ENCODE measurements at regions not wholly inside any gene's neighbourhood (a gene's known extent, or its start where the extent isn't known, plus 50 kb on each side); places are given as distances from the start of the nearest gene placed in this dataset.

DNA sequence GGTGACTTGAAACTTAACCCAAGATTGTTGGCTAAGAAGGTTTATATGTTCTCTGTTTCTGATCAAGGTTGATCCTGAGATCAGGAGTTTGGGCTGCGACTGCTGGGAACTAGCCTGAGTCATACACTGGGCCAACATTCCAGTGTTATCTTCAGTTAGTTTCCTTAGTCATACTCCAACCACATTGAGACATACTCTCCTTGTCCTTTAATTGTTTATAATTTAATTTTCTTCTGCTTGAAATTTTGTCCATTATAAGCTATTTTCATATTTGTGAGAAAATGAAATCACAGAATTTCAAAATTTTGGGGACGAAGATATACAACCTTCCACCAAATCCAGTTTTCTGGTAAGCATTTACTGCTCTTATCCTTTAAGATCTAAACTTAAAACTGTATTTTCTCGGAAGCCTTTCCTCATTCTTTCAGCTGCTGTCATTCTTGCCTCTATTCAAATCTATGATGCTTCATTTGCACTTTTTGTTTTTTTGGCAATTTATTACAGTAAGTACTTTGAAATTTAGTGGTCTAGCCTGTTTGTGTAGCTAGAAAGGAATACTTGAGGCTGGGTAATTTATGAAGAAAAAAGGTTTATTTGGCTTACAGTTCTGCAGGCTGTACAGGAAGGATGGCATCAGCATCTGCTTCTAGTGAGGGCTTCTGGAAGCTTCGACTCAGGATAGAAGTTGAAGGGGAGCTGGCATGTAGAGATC lies 63.4 kb upstream of the POT1 start:
- Mint-ChIP-seq H3K9me3 (ENCODE audit: unreplicated experiment) (peaks cover 5% of the 10 kb centered on the region), H3K4me1 (ENCODE audit: low read depth, unreplicated experiment) (peaks cover 10% of the 10 kb centered on the region), H3K27ac (ENCODE audit: unreplicated experiment) (peak overlapping the region; percentile 92), H3K4me3 (ENCODE audit: unreplicated experiment) (peak overlapping the region; percentile 59), H3K27me3 (ENCODE audit: low read depth, unreplicated experiment) (no peaks in the 10 kb centered on the region), H3K36me3 (ENCODE audit: low read depth, unreplicated experiment) (peaks cover 2% of the 10 kb centered on the region)
- no peak overlapping the region for H2AFZ ChIP-seq (ENCODE audit: low read depth, low read length)
- no peaks in the 10 kb centered on the region for H4K20me1 ChIP-seq (ENCODE audit: insufficient read depth, low read length)
- H3K79me2 ChIP-seq (ENCODE audit: insufficient read depth, low read length), result no peaks in the 10 kb centered on the region
- DNase-seq (ENCODE audit: low read depth) (peak; percentile 95), FAIRE-seq (peak; percentile 91)
- no peaks in the 10 kb centered on the region for H3K27me3 ChIP-seq (ENCODE audit: insufficient read depth, low read length)
- peak overlapping the region; percentile 64 for H3K9ac ChIP-seq (ENCODE audit: low read length)
- H3K9me3 ChIP-seq (ENCODE audit: insufficient read depth, low read depth, low read length), result no peaks in the 10 kb centered on the region
- TF ChIP-seq EZH2 (IDR thresholded peaks at IDR 0.05; ENCODE audit: insufficient read depth, low read length), result no peak
- TF ChIP-seq, protein P1, sequence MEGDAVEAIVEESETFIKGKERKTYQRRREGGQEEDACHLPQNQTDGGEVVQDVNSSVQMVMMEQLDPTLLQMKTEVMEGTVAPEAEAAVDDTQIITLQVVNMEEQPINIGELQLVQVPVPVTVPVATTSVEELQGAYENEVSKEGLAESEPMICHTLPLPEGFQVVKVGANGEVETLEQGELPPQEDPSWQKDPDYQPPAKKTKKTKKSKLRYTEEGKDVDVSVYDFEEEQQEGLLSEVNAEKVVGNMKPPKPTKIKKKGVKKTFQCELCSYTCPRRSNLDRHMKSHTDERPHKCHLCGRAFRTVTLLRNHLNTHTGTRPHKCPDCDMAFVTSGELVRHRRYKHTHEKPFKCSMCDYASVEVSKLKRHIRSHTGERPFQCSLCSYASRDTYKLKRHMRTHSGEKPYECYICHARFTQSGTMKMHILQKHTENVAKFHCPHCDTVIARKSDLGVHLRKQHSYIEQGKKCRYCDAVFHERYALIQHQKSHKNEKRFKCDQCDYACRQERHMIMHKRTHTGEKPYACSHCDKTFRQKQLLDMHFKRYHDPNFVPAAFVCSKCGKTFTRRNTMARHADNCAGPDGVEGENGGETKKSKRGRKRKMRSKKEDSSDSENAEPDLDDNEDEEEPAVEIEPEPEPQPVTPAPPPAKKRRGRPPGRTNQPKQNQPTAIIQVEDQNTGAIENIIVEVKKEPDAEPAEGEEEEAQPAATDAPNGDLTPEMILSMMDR (IDR thresholded peaks at IDR 0.05; ENCODE audit: insufficient read depth, low read depth, low read length), result no peak
- peak overlapping the region; percentile 76 for H3K4me2 ChIP-seq (ENCODE audit: low read length)
- H3K4me3 ChIP-seq (ENCODE audit: insufficient read depth, low read depth, low read length), result peak overlapping the region; percentile 45
- H3K4me1 ChIP-seq (ENCODE audit: insufficient read depth, low read length), result peaks cover 21% of the 10 kb centered on the region
- H3K27ac ChIP-seq (ENCODE audit: low read depth, low read length), result peak overlapping the region; percentile 82
- no peaks in the 10 kb centered on the region for H3K36me3 ChIP-seq (ENCODE audit: insufficient read depth, low read length)

DNA sequence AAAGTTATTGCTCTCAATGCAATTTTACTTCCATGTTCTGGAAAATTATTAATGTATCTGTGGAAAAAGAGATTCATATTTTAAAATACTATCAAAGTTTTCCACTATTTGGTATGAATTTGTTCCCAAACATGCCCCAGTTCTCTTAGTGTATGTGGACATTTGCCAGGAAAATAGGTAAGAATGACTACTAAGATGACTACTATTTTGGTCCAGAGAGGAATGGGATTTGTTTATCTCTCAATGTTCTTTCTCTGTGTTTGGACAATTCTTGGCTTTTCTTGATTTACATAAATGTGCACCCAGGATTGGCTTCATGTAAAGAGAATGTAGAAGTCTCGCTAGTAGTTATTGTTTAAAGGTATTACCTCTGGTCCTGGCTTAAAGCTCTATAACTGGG lies 60.3 kb upstream of the POT1 start:
- no peaks in the 10 kb centered on the region for H4K20me1 ChIP-seq (ENCODE audit: insufficient read depth, low read length)
- Mint-ChIP-seq H3K27me3 (ENCODE audit: low read depth, unreplicated experiment) (no peaks in the 10 kb centered on the region), H3K9me3 (ENCODE audit: unreplicated experiment) (peaks cover 5% of the 10 kb centered on the region), H3K27ac (ENCODE audit: unreplicated experiment) (no peak overlapping the region), H3K36me3 (ENCODE audit: low read depth, unreplicated experiment) (peaks cover 2% of the 10 kb centered on the region), H3K4me1 (ENCODE audit: low read depth, unreplicated experiment) (peaks cover 10% of the 10 kb centered on the region), H3K4me3 (ENCODE audit: unreplicated experiment) (no peak overlapping the region)
- H3K79me2 ChIP-seq (ENCODE audit: insufficient read depth, low read length), result no peaks in the 10 kb centered on the region
- no peaks in the 10 kb centered on the region for H3K36me3 ChIP-seq (ENCODE audit: insufficient read depth, low read length)
- peak; percentile 45 for DNase-seq (ENCODE audit: low read depth)
- no peaks in the 10 kb centered on the region for H3K9me3 ChIP-seq (ENCODE audit: insufficient read depth, low read depth, low read length)
- TF ChIP-seq, protein P1 (IDR thresholded peaks at IDR 0.05; ENCODE audit: insufficient read depth, low read depth, low read length), result no peak
- no peak overlapping the region for H3K9ac ChIP-seq (ENCODE audit: low read length)
- no peak overlapping the region for H3K4me2 ChIP-seq (ENCODE audit: low read length)
- H3K4me1 ChIP-seq (ENCODE audit: insufficient read depth, low read length), result peaks cover 21% of the 10 kb centered on the region
- H3K27ac ChIP-seq (ENCODE audit: low read depth, low read length), result no peak overlapping the region
- H2AFZ ChIP-seq (ENCODE audit: low read depth, low read length), result no peak overlapping the region
- FAIRE-seq, result no peak
- H3K27me3 ChIP-seq (ENCODE audit: insufficient read depth, low read length), result no peaks in the 10 kb centered on the region
- no peak overlapping the region for H3K4me3 ChIP-seq (ENCODE audit: insufficient read depth, low read depth, low read length)

Data from astrocyte (in vitro differentiated cells and primary cell).